ENCODE measurements at regions not wholly inside any gene's neighbourhood (a gene's known extent, or its start where the extent isn't known, plus 50 kb on each side); places are given as distances from the start of the nearest gene placed in this dataset.
"Not testable (repeated sequence)": the region's sequence is repeated elsewhere in the genome, so short reads cannot be mapped to it uniquely, and the experiment has no call there.

GRCh38 chr18:78416853-78417252 lies 562.8 kb upstream of the SALL3 start:
- no peak for DNase-seq (ENCODE audit: low read depth)

- no peak for DNase-seq (ENCODE audit: low read depth)
Observed at GRCh38 chr18:78418379-78418778, 561.2 kb upstream of the SALL3 start.

- no peak for DNase-seq (ENCODE audit: low read depth)
Observed at GRCh38 chr18:78419171-78419570, 560.4 kb upstream of the SALL3 start.

- no peak for DNase-seq (ENCODE audit: low read depth)
Observed at GRCh38 chr18:78420116-78420515, 559.5 kb upstream of the SALL3 start.

GRCh38 chr18:78421392-78421791 lies 558.2 kb upstream of the SALL3 start:
- no peak for DNase-seq (ENCODE audit: low read depth)

- no peak for DNase-seq (ENCODE audit: low read depth)
Observed at GRCh38 chr18:78422336-78422735, 557.3 kb upstream of the SALL3 start.

GRCh38 chr18:78423811-78424210 lies 555.8 kb upstream of the SALL3 start:
- DNase-seq (ENCODE audit: low read depth) = no peak

GRCh38 chr18:78424403-78425018 lies 555.1 kb upstream of the SALL3 start:
- no peak for DNase-seq (ENCODE audit: low read depth)

- no peak for DNase-seq (ENCODE audit: low read depth)
Observed at GRCh38 chr18:78425019-78425412, 554.6 kb upstream of the SALL3 start.

GRCh38 chr18:78427081-78427480 lies 552.5 kb upstream of the SALL3 start:
- DNase-seq (ENCODE audit: low read depth) = no peak

GRCh38 chr18:78429127-78430108 lies 550.2 kb upstream of the SALL3 start:
- no peak for DNase-seq (ENCODE audit: low read depth)

- DNase-seq (ENCODE audit: low read depth) = no peak
Observed at GRCh38 chr18:78430131-78430758, 549.4 kb upstream of the SALL3 start.

- no peak for DNase-seq (ENCODE audit: low read depth)
Observed at GRCh38 chr18:78431606-78432005, 548.0 kb upstream of the SALL3 start.

- DNase-seq (ENCODE audit: low read depth) = no peak
Observed at GRCh38 chr18:78433562-78433961, 546.1 kb upstream of the SALL3 start.

GRCh38 chr18:78436110-78436509 lies 543.5 kb upstream of the SALL3 start:
- DNase-seq (ENCODE audit: low read depth) = no peak

GRCh38 chr18:78438235-78438634 lies 541.4 kb upstream of the SALL3 start:
- DNase-seq (ENCODE audit: low read depth) = not testable (repeated sequence)

GRCh38 chr18:78445880-78446279 lies 533.7 kb upstream of the SALL3 start:
- DNase-seq (ENCODE audit: low read depth) = no peak

- no peak for DNase-seq (ENCODE audit: low read depth)
Observed at GRCh38 chr18:78447211-78447610, 532.4 kb upstream of the SALL3 start.

- no peak for DNase-seq (ENCODE audit: low read depth)
Observed at GRCh38 chr18:78448106-78448505, 531.5 kb upstream of the SALL3 start.

GRCh38 chr18:78448591-78448990 lies 531.0 kb upstream of the SALL3 start:
- DNase-seq (ENCODE audit: low read depth) = no peak

GRCh38 chr18:78454221-78454620 lies 525.4 kb upstream of the SALL3 start:
- no peak for DNase-seq (ENCODE audit: low read depth)

GRCh38 chr18:78455386-78455785 lies 524.2 kb upstream of the SALL3 start:
- no peak for DNase-seq (ENCODE audit: low read depth)

- no peak for DNase-seq (ENCODE audit: low read depth)
Observed at GRCh38 chr18:78457011-78457410, 522.6 kb upstream of the SALL3 start.

All from activated gamma-delta T cell treated with anti-CD3 and anti-CD28 coated beads, Interleukin-2, amount 50 U/mL, for 16 hours (primary cell).